AG08395 (cell line): ENCODE measurements at regions not wholly inside any gene's neighbourhood (a gene's known extent, or its start where the extent isn't known, plus 50 kb on each side); places are given as distances from the start of the nearest gene placed in this dataset.
"Not testable (repeated sequence)": the region's sequence is repeated elsewhere in the genome, so short reads cannot be mapped to it uniquely, and the experiment has no call there.

Experiments
- DNase-seq: peaks from one replicate; pipeline ENCODE4 v3.0.0; 2012; ENCODE audit warnings: mixed read lengths, low spot score

GRCh38 chr14:82565825-82566224 lies 1032.2 kb upstream of the SEL1L start:
- no peak for DNase-seq

GRCh38 chr14:82587226-82587625 lies 1053.6 kb upstream of the SEL1L start:
- DNase-seq: no peak

GRCh38 chr14:82595466-82595865 lies 1061.8 kb upstream of the SEL1L start:
- DNase-seq: no peak

- no peak for DNase-seq
Measured at GRCh38 chr14:82602794-82603193, 1069.1 kb upstream of the SEL1L start.

GRCh38 chr14:82604819-82605218 lies 1071.2 kb upstream of the SEL1L start:
- no peak for DNase-seq

GRCh38 chr14:82621881-82622450 lies 1088.3 kb upstream of the SEL1L start:
- DNase-seq: no peak

GRCh38 chr14:82626156-82627066 lies 1092.8 kb upstream of the SEL1L start:
- DNase-seq: no peak

GRCh38 chr14:82635915-82636314 lies 1102.3 kb upstream of the SEL1L start:
- no peak for DNase-seq

- DNase-seq: no peak
Measured at GRCh38 chr14:82636426-82636825, 1102.8 kb upstream of the SEL1L start.

GRCh38 chr14:82641050-82641540 lies 1107.4 kb upstream of the SEL1L start:
- DNase-seq: no peak

GRCh38 chr14:82642425-82642824 lies 1108.8 kb upstream of the SEL1L start:
- no peak for DNase-seq

GRCh38 chr14:82647088-82647810 lies 1113.6 kb upstream of the SEL1L start:
- DNase-seq: no peak

- DNase-seq: no peak
Measured at GRCh38 chr14:82655770-82656169, 1122.1 kb upstream of the SEL1L start.

- no peak for DNase-seq
Measured at GRCh38 chr14:82657186-82657675, 1123.6 kb upstream of the SEL1L start.

GRCh38 chr14:82661258-82661657 lies 1127.6 kb upstream of the SEL1L start:
- no peak for DNase-seq

- no peak for DNase-seq
Measured at GRCh38 chr14:82667006-82667405, 1133.4 kb upstream of the SEL1L start.

GRCh38 chr14:82667501-82667900 lies 1133.8 kb upstream of the SEL1L start:
- DNase-seq: no peak

- no peak for DNase-seq
Measured at GRCh38 chr14:82676403-82676802, 1142.8 kb upstream of the SEL1L start.

GRCh38 chr14:82689948-82690347 lies 1156.3 kb upstream of the SEL1L start:
- DNase-seq: no peak

- DNase-seq: not testable (repeated sequence)
Measured at GRCh38 chr14:82691191-82691590, 1157.5 kb upstream of the SEL1L start.

- no peak for DNase-seq
Measured at GRCh38 chr14:82694820-82695219, 1161.2 kb upstream of the SEL1L start.

GRCh38 chr14:82704218-82704617 lies 1170.6 kb upstream of the SEL1L start:
- DNase-seq: no peak
